Muscle layer of duodenum (tissue), 2 donors: ENCODE measurements at regions not wholly inside any gene's neighbourhood (a gene's known extent, or its start where the extent isn't known, plus 50 kb on each side); places are given as distances from the start of the nearest gene placed in this dataset.

ENCODE experiments used
- H3K27ac ChIP-seq: one replicate; pipeline ENCODE4 v1.7.0; 2013; ENCODE audit warnings: mild to moderate bottlenecking, low read length
- H3K27me3 ChIP-seq: one replicate; pipeline ENCODE4 v1.7.0; 2013; ENCODE audit warnings: low read depth, mild to moderate bottlenecking, control low read depth, low read length
- H3K36me3 ChIP-seq, 2 donors: one replicate each; pipeline ENCODE4 v1.7.0; 2013; ENCODE audit warnings: low read length in 2 of 2, control low read depth in 1 of 2, mild to moderate bottlenecking in 1 of 2; ENCODE audit not compliant: insufficient read depth in 2 of 2, control insufficient read depth in 1 of 2
- H3K4me1 ChIP-seq, 2 donors: one replicate each; pipeline ENCODE4 v1.7.0; 2013; ENCODE audit warnings: low read length in 2 of 2, mild to moderate bottlenecking in 2 of 2, control low read depth in 1 of 2, moderate library complexity in 1 of 2; ENCODE audit not compliant: insufficient read depth in 2 of 2, control insufficient read depth in 1 of 2
- H3K4me3 ChIP-seq, 2 donors: one replicate each; pipeline ENCODE4 v1.7.0; 2013; ENCODE audit warnings: low read length in 2 of 2, low read depth in 1 of 2, mild to moderate bottlenecking in 1 of 2
- H3K9me3 ChIP-seq, 2 donors: one replicate each; pipeline ENCODE4 v1.7.0; 2013; ENCODE audit warnings: low read length in 2 of 2, control low read depth in 1 of 2, mild to moderate bottlenecking in 1 of 2; ENCODE audit not compliant: control insufficient read depth in 1 of 2
- donor health status: healthy.

- H3K27me3 ChIP-seq: no peaks in the 10 kb centered on the region
- no peaks in the 10 kb centered on the region for H3K9me3 ChIP-seq
- no peaks in the 10 kb centered on the region for H3K36me3 ChIP-seq
- H3K4me1 ChIP-seq: peaks cover 3 to 19% of the 10 kb centered on the region in 2 donors
- no peak overlapping the region for H3K27ac ChIP-seq
- no peak overlapping the region for H3K4me3 ChIP-seq
Measured at GRCh38 chr2:120809609-120810440, 74.2 kb downstream of the GLI2 start.

- Histone ChIP-seq H3K36me3 (no peaks in the 10 kb centered on the region), H3K27me3 (no peaks in the 10 kb centered on the region), H3K4me3 (no peak overlapping the region), H3K9me3 (no peaks in the 10 kb centered on the region), H3K4me1 (peaks cover 0 to 13% of the 10 kb centered on the region in 2 donors), H3K27ac (no peak overlapping the region)
Measured at GRCh38 chr2:120810639-120811038, 75.0 kb downstream of the GLI2 start.

GRCh38 chr2:120812866-120813265 lies 77.2 kb downstream of the GLI2 start:
- H3K27me3 ChIP-seq: no peaks in the 10 kb centered on the region
- H3K4me3 ChIP-seq: no peak overlapping the region
- no peaks in the 10 kb centered on the region for H3K36me3 ChIP-seq
- H3K9me3 ChIP-seq: no peaks in the 10 kb centered on the region
- H3K4me1 ChIP-seq: peaks cover 0 to 2% of the 10 kb centered on the region in 2 donors
- no peak overlapping the region for H3K27ac ChIP-seq

- Histone ChIP-seq H3K9me3 (no peaks in the 10 kb centered on the region), H3K27me3 (no peaks in the 10 kb centered on the region), H3K4me1 (peaks cover 0 to 14% of the 10 kb centered on the region in 2 donors)
Measured at GRCh38 chr2:120814352-120814751, 78.7 kb downstream of the GLI2 start.

GRCh38 chr2:120815292-120815691 lies 79.6 kb downstream of the GLI2 start:
- no peaks in the 10 kb centered on the region for H3K27me3 ChIP-seq
- peaks cover 1 to 22% of the 10 kb centered on the region in 2 donors for H3K4me1 ChIP-seq
- no peaks in the 10 kb centered on the region for H3K36me3 ChIP-seq
- H3K4me3 ChIP-seq: no peak overlapping the region
- H3K27ac ChIP-seq: no peak overlapping the region
- H3K9me3 ChIP-seq: no peaks in the 10 kb centered on the region

More at GRCh38 chr2:120814352-120814751, 78.7 kb downstream of the GLI2 start:
- H3K4me3 ChIP-seq: no peak overlapping the region
- no peak overlapping the region for H3K27ac ChIP-seq
- H3K36me3 ChIP-seq: no peaks in the 10 kb centered on the region

- Histone ChIP-seq H3K27ac (no peak overlapping the region), H3K4me3 (no peak overlapping the region), H3K4me1 (peaks cover 3 to 29% of the 10 kb centered on the region in 2 donors), H3K36me3 (no peaks in the 10 kb centered on the region), H3K27me3 (no peaks in the 10 kb centered on the region), H3K9me3 (no peaks in the 10 kb centered on the region)
Measured at GRCh38 chr2:120817136-120817955, 81.7 kb downstream of the GLI2 start.

- no peaks in the 10 kb centered on the region for H3K36me3 ChIP-seq
- no peaks in the 10 kb centered on the region for H3K9me3 ChIP-seq
- H3K27me3 ChIP-seq: no peaks in the 10 kb centered on the region
- peaks cover 3 to 29% of the 10 kb centered on the region in 2 donors for H3K4me1 ChIP-seq
- no peak overlapping the region for H3K4me3 ChIP-seq
- peak overlapping the region; percentile 31 for H3K27ac ChIP-seq
Measured at GRCh38 chr2:120817956-120818325, 82.3 kb downstream of the GLI2 start.

GRCh38 chr2:120818441-120818920 lies 82.8 kb downstream of the GLI2 start:
- Histone ChIP-seq H3K9me3 (no peaks in the 10 kb centered on the region), H3K36me3 (no peaks in the 10 kb centered on the region), H3K27me3 (no peaks in the 10 kb centered on the region), H3K4me3 (no peak overlapping the region), H3K4me1 (peaks cover 3 to 29% of the 10 kb centered on the region in 2 donors), H3K27ac (peak overlapping the region; percentile 31)

GRCh38 chr2:120819720-120820210 lies 84.1 kb downstream of the GLI2 start:
- peaks cover 3 to 29% of the 10 kb centered on the region in 2 donors for H3K4me1 ChIP-seq
- no peak overlapping the region for H3K27ac ChIP-seq
- H3K27me3 ChIP-seq: no peaks in the 10 kb centered on the region
- no peaks in the 10 kb centered on the region for H3K9me3 ChIP-seq
- H3K36me3 ChIP-seq: no peaks in the 10 kb centered on the region
- H3K4me3 ChIP-seq: peak overlapping the region in 1 of 2 donors; percentile 42

- peak overlapping the region; percentile 39 for H3K27ac ChIP-seq
- peaks cover 3 to 32% of the 10 kb centered on the region in 2 donors for H3K4me1 ChIP-seq
- no peaks in the 10 kb centered on the region for H3K36me3 ChIP-seq
- no peaks in the 10 kb centered on the region for H3K27me3 ChIP-seq
- H3K4me3 ChIP-seq: peak overlapping the region in 1 of 2 donors; percentile 42
- no peaks in the 10 kb centered on the region for H3K9me3 ChIP-seq
Measured at GRCh38 chr2:120820263-120820952, 84.7 kb downstream of the GLI2 start.

- Histone ChIP-seq H3K27ac (peak overlapping the region; percentile 39), H3K4me3 (peak overlapping the region in 1 of 2 donors; percentile 42)
Measured at GRCh38 chr2:120820953-120821279, 85.2 kb downstream of the GLI2 start.

More at GRCh38 chr2:120820953-120821279, 85.2 kb downstream of the GLI2 start:
- H3K27me3 ChIP-seq: no peaks in the 10 kb centered on the region
- H3K4me1 ChIP-seq: peaks cover 3 to 37% of the 10 kb centered on the region in 2 donors
- H3K9me3 ChIP-seq: no peaks in the 10 kb centered on the region
- no peaks in the 10 kb centered on the region for H3K36me3 ChIP-seq
